GM18873 (cell line): ENCODE measurements at regions not wholly inside any gene's neighbourhood (a gene's known extent, or its start where the extent isn't known, plus 50 kb on each side); places are given as distances from the start of the nearest gene placed in this dataset.
"Not testable (repeated sequence)": the region's sequence is repeated elsewhere in the genome, so short reads cannot be mapped to it uniquely, and the experiment has no call there.

Source experiments
- ATAC-seq: cut with Tn5 transposase; IDR thresholded peaks from one replicate; pipeline ENCODE4 v1.9.1; 2021; ENCODE audit warnings: mild to moderate bottlenecking, moderate library complexity, moderate number of reproducible peaks; ENCODE audit not compliant: unreplicated experiment, low FRiP score

- no peak for ATAC-seq
These were observed 537.9 kb downstream of the ANKRD7 start for GRCh38 chr7:118762451-118762850.

GRCh38 chr7:118764221-118764620, 539.7 kb downstream of the ANKRD7 start:
- ATAC-seq = no peak

GRCh38 chr7:118771672-118772071, 547.2 kb downstream of the ANKRD7 start:
- ATAC-seq = no peak

GRCh38 chr7:118777308-118777707, 552.8 kb downstream of the ANKRD7 start:
- ATAC-seq = no peak

- ATAC-seq = no peak
These were observed 568.2 kb downstream of the ANKRD7 start for GRCh38 chr7:118792682-118793081.

GRCh38 chr7:118793582-118793981, 569.1 kb downstream of the ANKRD7 start:
- no peak for ATAC-seq

GRCh38 chr7:118794419-118794818, 569.9 kb downstream of the ANKRD7 start:
- ATAC-seq = no peak

GRCh38 chr7:118801366-118801765, 576.9 kb downstream of the ANKRD7 start:
- no peak for ATAC-seq

GRCh38 chr7:118802726-118803125, 578.2 kb downstream of the ANKRD7 start:
- ATAC-seq = no peak

GRCh38 chr7:118826246-118826645, 601.7 kb downstream of the ANKRD7 start:
- ATAC-seq = no peak

GRCh38 chr7:118836933-118837332, 612.4 kb downstream of the ANKRD7 start:
- ATAC-seq = peak; percentile 94

GRCh38 chr7:118839515-118839914, 615.0 kb downstream of the ANKRD7 start:
- ATAC-seq = no peak

GRCh38 chr7:118843456-118843855, 619.0 kb downstream of the ANKRD7 start:
- no peak for ATAC-seq

- ATAC-seq = no peak
These were observed 620.2 kb downstream of the ANKRD7 start for GRCh38 chr7:118844748-118845147.

GRCh38 chr7:118845791-118846190, 621.3 kb downstream of the ANKRD7 start:
- ATAC-seq = no peak

GRCh38 chr7:118846977-118847376, 622.5 kb downstream of the ANKRD7 start:
- no peak for ATAC-seq

GRCh38 chr7:118855290-118855689, 630.8 kb downstream of the ANKRD7 start:
- ATAC-seq = no peak

GRCh38 chr7:118858651-118859149, 634.2 kb downstream of the ANKRD7 start:
- no peak for ATAC-seq

- no peak for ATAC-seq
These were observed 637.1 kb downstream of the ANKRD7 start for GRCh38 chr7:118861581-118861980.

- ATAC-seq = no peak
These were observed 638.2 kb downstream of the ANKRD7 start for GRCh38 chr7:118862740-118863139.

GRCh38 chr7:118863966-118864365, 639.5 kb downstream of the ANKRD7 start:
- no peak for ATAC-seq

GRCh38 chr7:118867860-118868259, 643.4 kb downstream of the ANKRD7 start:
- ATAC-seq = no peak

- not testable (repeated sequence) for ATAC-seq
These were observed 644.6 kb downstream of the ANKRD7 start for GRCh38 chr7:118869141-118869540.
